BJ (cell line): ENCODE measurements at regions not wholly inside any gene's neighbourhood (a gene's known extent, or its start where the extent isn't known, plus 50 kb on each side); places are given as distances from the start of the nearest gene placed in this dataset.
A peak's percentile ranks its signal among the peaks of the same experiment; 100 is the strongest.
"Not testable (repeated sequence)": the region's sequence is repeated elsewhere in the genome, so short reads cannot be mapped to it uniquely, and the experiment has no call there.

Source experiments
- CTCF ChIA-PET: fragments of 350-600 bp; formaldehyde crosslinking; extraction: SDS; loops from one replicate; lab custom pipeline; 2021; ENCODE audit warnings: antibody characterized with exemption, inconsistent platforms; lab: Yijun Ruan, JAX
- POLR2A ChIA-PET: fragments of 300-600 bp; sonication (Branson Sonifier 250); formaldehyde crosslinking; extraction: SDS; loops from one replicate; lab custom pipeline; 2021; ENCODE audit warnings: antibody characterized with exemption; lab: Charles Lee
- DNase-seq: peaks from one replicate; pipeline ENCODE4 v3.0.0-alpha.2; 2011; ENCODE audit warnings: low read depth
- H3K27me3 ChIP-seq: 2 replicates; pipeline ENCODE4 v1.6.0; 2011; ENCODE audit warnings: low read length; ENCODE audit not compliant: control insufficient read depth, insufficient read depth
- H3K36me3 ChIP-seq: 2 replicates; pipeline ENCODE4 v1.5.1; 2011; ENCODE audit warnings: low read length; ENCODE audit not compliant: control insufficient read depth, insufficient read depth
- H3K4me3 ChIP-seq: 2 replicates; pipeline ENCODE4 v1.5.1; 2011; ENCODE audit warnings: low read depth, mild to moderate bottlenecking, control low read depth, low read length
- CTCF ChIP-seq: IDR thresholded peaks from 2 replicates; pipeline ENCODE4 v1.5.1; 2011; ENCODE audit warnings: low read depth, mild to moderate bottlenecking, control low read depth, inconsistent platforms, low read length, moderate library complexity; ENCODE audit not compliant: insufficient read depth

GRCh38 chr10:83764666-83765065, 374.6 kb upstream of the GHITM start:
- CTCF ChIA-PET: no interaction called here
- POLR2A ChIA-PET: no interaction called here
- Histone ChIP-seq H3K4me3 (no peak overlapping the region), H3K27me3 (no peaks in the 10 kb centered on the region), H3K36me3 (no peaks in the 10 kb centered on the region)
- DNase-seq: peak; percentile 28
- no peak for TF ChIP-seq CTCF

GRCh38 chr10:83765731-83766130, 373.6 kb upstream of the GHITM start:
- peak; percentile 1 for DNase-seq
- no peaks in the 10 kb centered on the region for H3K27me3 ChIP-seq
- TF ChIP-seq CTCF: no peak
- ChIA-PET POLR2A (no interaction called here), CTCF (no interaction called here)
- H3K4me3 ChIP-seq: no peak overlapping the region
- no peaks in the 10 kb centered on the region for H3K36me3 ChIP-seq

- DNase-seq: no peak
- no peak for TF ChIP-seq CTCF
- CTCF ChIA-PET: no interaction called here
- H3K36me3 ChIP-seq: no peaks in the 10 kb centered on the region
- H3K4me3 ChIP-seq: no peak overlapping the region
- POLR2A ChIA-PET: no interaction called here
- no peaks in the 10 kb centered on the region for H3K27me3 ChIP-seq
These were observed 370.0 kb upstream of the GHITM start for GRCh38 chr10:83769281-83769820.

- POLR2A ChIA-PET, H3K4me3 ChIP-seq, CTCF ChIA-PET, H3K27me3 ChIP-seq, H3K36me3 ChIP-seq, DNase-seq: not testable (repeated sequence)
These were observed 352.6 kb upstream of the GHITM start for GRCh38 chr10:83786701-83787100.

- ChIA-PET CTCF (no interaction called here), POLR2A (no interaction called here)
- Histone ChIP-seq H3K27me3 (no peaks in the 10 kb centered on the region), H3K36me3 (no peaks in the 10 kb centered on the region), H3K4me3 (no peak overlapping the region)
- DNase-seq: no peak
- TF ChIP-seq CTCF: no peak
These were observed 337.3 kb upstream of the GHITM start for GRCh38 chr10:83801983-83802382.

- CTCF ChIA-PET: no interaction called here
- Histone ChIP-seq H3K27me3 (no peaks in the 10 kb centered on the region), H3K36me3 (no peaks in the 10 kb centered on the region), H3K4me3 (no peak overlapping the region)
- TF ChIP-seq CTCF: no peak
- no peak for DNase-seq
- POLR2A ChIA-PET: no interaction called here
These were observed 332.6 kb upstream of the GHITM start for GRCh38 chr10:83806717-83807116.
